ENCODE measurements at regions not wholly inside any gene's neighbourhood (a gene's known extent, or its start where the extent isn't known, plus 50 kb on each side); places are given as distances from the start of the nearest gene placed in this dataset.
"Not testable (repeated sequence)": the region's sequence is repeated elsewhere in the genome, so short reads cannot be mapped to it uniquely, and the experiment has no call there.

DNA sequence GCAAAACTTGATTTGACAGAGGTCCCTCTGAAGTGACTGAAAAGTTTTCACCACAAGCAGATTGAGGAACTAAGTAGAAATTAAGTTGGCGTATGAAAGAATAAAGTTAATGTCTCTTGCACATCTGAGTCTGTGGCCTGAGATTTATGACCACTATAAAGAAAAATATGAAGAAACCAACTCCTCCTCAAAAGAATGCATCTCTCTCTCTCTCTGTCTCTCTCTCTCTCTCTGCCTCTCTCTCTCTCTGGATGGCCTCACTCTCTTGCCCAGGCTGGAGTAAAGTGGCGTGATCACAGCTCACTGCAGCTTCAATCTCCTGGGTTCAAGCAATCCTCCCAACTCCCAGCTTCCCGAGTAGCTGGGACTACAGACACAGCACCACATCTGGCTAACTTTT lies 55.2 kb downstream of the RPL22L1 start:
- no peaks in the 10 kb centered on the region for H3K9me3 Mint-ChIP-seq
- H3K4me3 Mint-ChIP-seq, result no peak overlapping the region
- H3K36me3 Mint-ChIP-seq, result no peaks in the 10 kb centered on the region
- no peak overlapping the region for H3K27ac Mint-ChIP-seq
- ATAC-seq, result peak; percentile 8
- H3K4me1 Mint-ChIP-seq, result no peaks in the 10 kb centered on the region
- peaks cover 9% of the 10 kb centered on the region for H3K27me3 Mint-ChIP-seq

DNA sequence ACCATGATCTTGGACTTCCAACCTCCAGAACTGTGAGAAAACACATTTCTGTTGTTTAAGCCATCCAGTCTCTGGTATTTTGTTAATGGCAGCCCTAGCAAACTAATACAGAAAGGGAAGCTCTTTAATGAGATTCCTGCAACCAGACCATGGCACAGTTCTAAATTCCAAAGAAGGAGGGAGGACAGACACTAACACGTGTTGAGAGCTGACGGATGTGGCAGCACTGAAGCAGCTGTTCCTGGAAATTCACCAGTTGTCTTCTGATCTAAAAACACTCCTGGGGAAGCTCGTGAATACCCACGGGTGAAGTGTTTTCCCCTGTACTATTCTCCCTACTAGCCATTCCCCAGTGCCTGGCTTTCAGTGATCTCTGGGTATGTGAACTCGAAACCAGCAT lies 56.7 kb downstream of the RPL22L1 start:
- H3K27me3 Mint-ChIP-seq, result no peaks in the 10 kb centered on the region
- no peaks in the 10 kb centered on the region for H3K9me3 Mint-ChIP-seq

DNA sequence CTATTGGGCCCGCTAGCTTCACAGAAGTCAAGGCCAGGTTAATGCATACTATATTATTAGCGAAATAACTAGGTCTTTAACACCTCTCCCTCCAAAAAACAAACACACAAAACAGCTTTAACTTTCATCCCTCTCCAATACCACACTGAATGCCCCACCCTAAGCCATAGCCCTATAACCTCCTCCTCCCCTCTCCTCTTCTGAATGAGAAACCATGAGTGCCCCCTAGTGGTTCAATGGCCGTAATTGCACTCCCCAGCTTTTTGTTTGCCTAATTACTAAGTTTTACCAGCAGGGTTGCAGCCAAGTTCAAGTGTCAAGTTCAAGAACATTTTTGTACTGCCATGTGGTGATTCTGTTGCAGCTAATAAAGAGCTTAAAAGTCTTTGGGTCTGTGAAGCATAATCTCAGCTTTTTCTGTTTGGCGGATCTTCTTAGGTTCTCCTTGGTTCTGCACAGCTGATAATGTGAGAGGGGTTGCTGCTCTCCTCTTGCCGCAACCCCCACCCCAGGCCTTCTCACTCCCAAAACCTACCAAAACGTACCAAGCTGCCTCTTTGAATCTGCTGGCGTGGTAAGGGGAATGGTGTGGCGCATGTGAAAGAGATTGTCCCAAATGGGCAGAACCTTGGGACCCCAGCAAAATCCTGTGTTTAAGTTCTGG lies 57.9 kb downstream of the RPL22L1 start:
- peak; percentile 76 for ATAC-seq
- Mint-ChIP-seq H3K27ac (no peak overlapping the region), H3K4me3 (no peak overlapping the region), H3K27me3 (no peaks in the 10 kb centered on the region), H3K4me1 (no peaks in the 10 kb centered on the region), H3K36me3 (no peaks in the 10 kb centered on the region), H3K9me3 (no peaks in the 10 kb centered on the region)

More for the DNA sequence above, 56.7 kb downstream of the RPL22L1 start:
- no peak for ATAC-seq
- H3K36me3 Mint-ChIP-seq, result no peaks in the 10 kb centered on the region
- H3K4me1 Mint-ChIP-seq, result no peaks in the 10 kb centered on the region
- H3K4me3 Mint-ChIP-seq, result no peak overlapping the region
- H3K27ac Mint-ChIP-seq, result no peak overlapping the region

DNA sequence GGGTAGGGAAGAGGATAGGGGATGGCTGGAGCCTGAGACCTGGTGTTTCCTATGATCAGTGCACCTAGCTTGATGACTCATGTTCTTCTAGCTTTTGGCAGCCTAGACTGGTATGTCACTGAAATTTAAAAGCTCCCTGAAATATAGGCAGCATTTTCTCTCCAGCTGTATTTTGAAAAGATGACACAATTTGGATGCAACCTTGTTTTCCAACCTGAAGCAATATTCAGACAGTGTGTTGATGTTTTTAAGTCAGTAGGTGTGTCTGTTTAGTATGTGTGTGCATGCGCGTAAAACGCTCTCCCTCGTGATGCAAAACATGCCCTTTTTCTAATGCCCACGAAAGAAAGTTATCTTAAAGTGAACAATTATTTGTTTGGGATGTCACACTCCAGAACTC lies 58.5 kb downstream of the RPL22L1 start:
- Mint-ChIP-seq H3K4me1 (no peaks in the 10 kb centered on the region), H3K36me3 (no peaks in the 10 kb centered on the region), H3K27ac (no peak overlapping the region), H3K4me3 (no peak overlapping the region), H3K9me3 (no peaks in the 10 kb centered on the region), H3K27me3 (no peaks in the 10 kb centered on the region)
- no peak for ATAC-seq

DNA sequence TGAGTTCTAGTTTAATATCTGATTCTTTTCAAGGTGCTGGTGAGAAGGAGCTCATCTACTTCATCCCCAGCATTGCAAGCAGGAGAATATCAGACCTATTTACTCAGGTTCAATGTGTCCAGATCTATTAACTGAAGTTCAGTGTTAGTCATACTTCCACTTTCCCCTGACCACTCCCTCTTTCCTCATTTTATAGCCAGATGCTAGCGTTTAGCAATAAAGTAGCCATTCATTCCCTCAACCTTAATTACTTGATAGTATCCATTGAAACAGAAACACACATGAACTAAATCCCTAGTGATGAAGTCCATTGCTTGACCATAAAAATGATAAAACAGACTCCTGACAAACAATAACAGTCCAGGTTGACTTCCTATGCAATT lies 60.0 kb downstream of the RPL22L1 start:
- peaks cover 5% of the 10 kb centered on the region for H3K27me3 Mint-ChIP-seq
- peaks cover 4% of the 10 kb centered on the region for H3K9me3 Mint-ChIP-seq
- H3K4me3 Mint-ChIP-seq, result no peak overlapping the region
- no peak for ATAC-seq
- H3K27ac Mint-ChIP-seq, result no peak overlapping the region
- no peaks in the 10 kb centered on the region for H3K36me3 Mint-ChIP-seq
- no peaks in the 10 kb centered on the region for H3K4me1 Mint-ChIP-seq

DNA sequence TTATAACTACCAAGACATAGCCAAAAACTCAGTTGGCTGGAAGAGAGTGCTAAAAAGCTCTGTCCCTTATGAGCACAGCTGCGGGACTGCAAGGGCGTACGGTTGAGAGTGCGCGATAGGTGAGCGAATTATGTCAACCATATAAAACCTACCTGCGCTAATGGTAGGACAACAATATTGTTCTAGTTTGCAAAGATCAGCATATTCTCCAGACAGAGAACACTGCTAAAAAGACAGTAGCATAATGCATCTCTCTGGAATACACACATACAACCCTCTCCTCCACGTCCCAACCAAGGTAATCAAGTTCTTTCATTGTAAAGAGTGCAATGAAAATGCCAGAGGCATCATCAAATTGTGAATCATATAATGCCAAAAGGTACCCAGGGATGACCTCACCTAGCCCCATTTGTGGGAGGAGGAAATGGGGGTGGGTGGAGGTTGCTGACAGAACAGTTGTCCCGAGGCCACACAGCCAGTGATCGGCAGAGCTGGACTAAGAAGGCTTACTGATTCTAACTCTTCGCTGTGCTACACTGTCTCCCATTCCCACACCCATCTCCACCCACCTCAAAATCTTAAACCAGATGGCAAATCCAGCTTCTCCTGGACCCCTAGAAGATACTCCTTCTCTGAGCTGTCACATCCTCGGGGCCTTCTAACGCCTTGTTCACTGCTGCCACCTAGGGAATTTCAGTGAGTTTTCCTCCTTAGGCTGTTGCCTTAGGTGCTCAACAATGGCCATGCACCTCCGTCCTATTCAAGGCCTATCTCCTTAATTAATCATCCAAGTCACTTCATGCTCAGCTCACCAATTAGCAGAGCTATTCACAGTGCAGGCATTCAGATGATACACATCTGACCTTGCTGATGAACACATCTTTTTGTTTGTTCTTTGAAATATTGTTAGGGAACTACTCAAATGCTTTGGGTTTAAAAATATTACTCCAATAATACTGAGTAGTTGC lies 60.7 kb downstream of the RPL22L1 start:
- H3K27ac Mint-ChIP-seq, result no peak overlapping the region
- peaks cover 11% of the 10 kb centered on the region for H3K27me3 Mint-ChIP-seq
- H3K4me1 Mint-ChIP-seq, result no peaks in the 10 kb centered on the region
- no peak overlapping the region for H3K4me3 Mint-ChIP-seq
- ATAC-seq, result peak; percentile 41
- H3K9me3 Mint-ChIP-seq, result peaks cover 4% of the 10 kb centered on the region
- H3K36me3 Mint-ChIP-seq, result no peaks in the 10 kb centered on the region

DNA sequence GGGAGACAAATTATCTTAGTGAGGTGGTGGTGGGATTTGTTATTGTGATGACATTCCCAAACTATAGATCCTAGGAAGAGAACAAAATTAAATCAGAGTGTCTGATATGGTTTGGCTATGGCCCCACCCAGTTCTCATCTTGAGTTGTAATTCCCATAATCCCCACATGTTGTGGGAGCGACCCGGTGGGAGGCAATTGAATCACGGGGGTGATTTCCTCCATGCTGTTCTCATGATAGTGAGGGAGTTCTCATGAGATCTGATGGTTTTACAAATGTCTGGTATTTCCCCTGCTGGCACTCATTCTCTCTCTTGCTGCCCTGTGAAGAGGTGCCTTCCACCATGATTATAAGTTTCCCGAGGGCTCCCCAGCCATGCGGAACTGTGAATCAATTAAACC lies 62.0 kb downstream of the RPL22L1 start:
- Mint-ChIP-seq H3K9me3 (peaks cover 4% of the 10 kb centered on the region), H3K27me3 (peaks cover 24% of the 10 kb centered on the region), H3K4me1 (no peaks in the 10 kb centered on the region), H3K27ac (no peak overlapping the region), H3K36me3 (no peaks in the 10 kb centered on the region), H3K4me3 (no peak overlapping the region)
- ATAC-seq, result no peak

DNA sequence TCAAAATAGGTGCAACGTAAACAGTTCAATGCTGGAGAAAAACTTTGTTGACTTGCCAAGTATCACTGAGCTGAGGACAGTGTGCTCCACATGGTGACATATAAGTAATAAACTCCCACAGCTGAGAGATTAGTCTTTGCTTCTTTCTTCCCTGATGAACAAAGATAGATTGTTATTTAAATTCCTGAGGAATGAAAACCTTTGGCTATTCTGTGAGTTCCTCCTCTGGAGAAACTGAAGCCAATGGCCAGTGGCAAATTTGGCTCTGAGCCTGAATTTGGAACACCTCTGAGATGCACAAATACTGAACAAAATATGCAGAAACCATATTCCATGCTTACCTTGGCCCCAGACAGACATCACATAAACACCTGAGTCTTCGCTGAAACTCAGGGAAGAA lies 63.3 kb downstream of the RPL22L1 start:
- Mint-ChIP-seq H3K4me3 (no peak overlapping the region), H3K9me3 (peaks cover 4% of the 10 kb centered on the region), H3K36me3 (no peaks in the 10 kb centered on the region), H3K27ac (no peak overlapping the region), H3K4me1 (no peaks in the 10 kb centered on the region), H3K27me3 (peaks cover 35% of the 10 kb centered on the region)
- no peak for ATAC-seq

DNA sequence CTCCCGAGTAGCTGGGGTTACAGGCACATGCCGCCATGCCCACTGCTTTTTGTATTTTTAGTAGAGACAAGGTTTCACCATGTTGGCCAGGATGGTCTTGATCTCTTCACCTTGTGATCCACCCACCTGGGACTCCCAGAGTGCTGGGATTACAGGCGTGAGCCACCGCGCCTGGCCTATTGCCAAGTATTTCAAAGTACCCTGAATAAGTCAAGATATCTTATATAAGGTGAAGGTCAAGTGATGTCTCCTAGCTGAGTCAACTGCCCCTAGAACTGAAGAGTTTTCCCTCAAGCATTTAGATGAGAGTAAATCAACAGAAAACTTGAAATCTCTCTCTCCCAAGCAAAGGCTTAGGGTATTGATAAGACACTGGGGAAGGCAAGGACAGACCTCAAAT lies 63.9 kb downstream of the RPL22L1 start:
- Mint-ChIP-seq H3K4me3 (no peak overlapping the region), H3K36me3 (no peaks in the 10 kb centered on the region), H3K27ac (no peak overlapping the region), H3K4me1 (no peaks in the 10 kb centered on the region), H3K27me3 (peaks cover 41% of the 10 kb centered on the region), H3K9me3 (peaks cover 4% of the 10 kb centered on the region)
- ATAC-seq, result no peak

DNA sequence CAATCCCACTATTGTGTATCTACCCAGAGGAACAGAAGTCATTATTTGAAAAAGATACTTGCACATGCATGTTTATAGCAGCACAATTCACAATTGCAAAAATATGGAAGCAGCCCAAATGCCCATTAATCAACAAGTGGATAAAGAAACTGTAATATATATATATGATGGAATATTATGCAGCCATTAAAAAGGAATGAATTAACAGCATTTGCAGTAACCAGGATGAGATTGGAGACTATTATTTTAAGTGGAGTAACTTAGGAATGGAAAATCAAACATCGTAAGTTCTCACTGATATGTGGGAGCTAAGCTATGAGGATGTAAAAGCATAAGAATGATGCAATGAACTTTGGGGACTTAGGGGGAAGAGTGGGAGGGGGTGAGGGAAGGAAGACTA lies 64.7 kb downstream of the RPL22L1 start:
- H3K4me3 Mint-ChIP-seq, ATAC-seq, H3K36me3 Mint-ChIP-seq, H3K4me1 Mint-ChIP-seq, H3K27ac Mint-ChIP-seq, H3K9me3 Mint-ChIP-seq: not testable (repeated sequence)
- H3K27me3 Mint-ChIP-seq, result peaks cover 41% of the 10 kb centered on the region

DNA sequence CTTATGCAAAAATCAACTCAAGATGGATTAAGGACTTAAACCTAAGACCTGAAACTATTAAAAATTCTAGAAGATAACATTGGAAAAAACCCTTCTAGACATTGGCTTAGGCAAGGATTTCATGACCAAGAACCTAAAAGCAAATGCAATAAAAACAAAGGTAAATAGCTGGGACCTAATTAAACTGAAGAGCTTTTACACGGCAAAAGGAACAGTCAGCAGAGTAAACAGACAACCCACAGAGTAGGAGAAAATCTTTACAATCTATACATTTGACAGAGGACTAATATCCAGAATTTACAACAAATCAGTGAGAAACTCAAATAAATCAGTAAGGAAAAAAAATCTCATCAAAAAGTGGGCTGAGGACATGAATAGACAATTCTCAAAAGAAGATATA lies 65.4 kb downstream of the RPL22L1 start:
- H3K36me3 Mint-ChIP-seq, H3K4me1 Mint-ChIP-seq, H3K9me3 Mint-ChIP-seq, H3K4me3 Mint-ChIP-seq, ATAC-seq, H3K27ac Mint-ChIP-seq: not testable (repeated sequence)
- H3K27me3 Mint-ChIP-seq, result peaks cover 41% of the 10 kb centered on the region

DNA sequence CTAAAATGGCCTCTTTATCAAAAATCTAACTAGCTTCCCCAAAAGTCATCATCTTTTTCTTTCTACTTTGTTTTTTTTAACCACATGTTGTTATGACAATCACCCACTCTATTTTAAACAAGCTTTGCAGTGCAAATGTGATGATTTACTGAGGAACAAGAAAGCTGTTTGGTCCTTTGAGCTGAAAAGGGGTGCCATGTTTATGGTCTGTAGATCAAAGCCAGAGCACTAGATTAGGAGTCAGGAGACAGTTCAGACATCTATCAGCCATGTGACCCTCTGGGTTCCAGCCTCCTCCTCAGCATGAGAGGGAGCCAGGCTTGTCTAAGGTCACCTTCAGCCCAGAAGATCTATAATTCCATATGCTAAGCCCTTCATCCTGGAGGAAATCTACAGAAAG lies 65.9 kb downstream of the RPL22L1 start:
- H3K36me3 Mint-ChIP-seq, result no peaks in the 10 kb centered on the region
- no peak overlapping the region for H3K4me3 Mint-ChIP-seq
- no peak for ATAC-seq
- H3K27me3 Mint-ChIP-seq, result peaks cover 41% of the 10 kb centered on the region
- no peak overlapping the region for H3K27ac Mint-ChIP-seq
- H3K4me1 Mint-ChIP-seq, result no peaks in the 10 kb centered on the region
- H3K9me3 Mint-ChIP-seq, result peaks cover 4% of the 10 kb centered on the region

DNA sequence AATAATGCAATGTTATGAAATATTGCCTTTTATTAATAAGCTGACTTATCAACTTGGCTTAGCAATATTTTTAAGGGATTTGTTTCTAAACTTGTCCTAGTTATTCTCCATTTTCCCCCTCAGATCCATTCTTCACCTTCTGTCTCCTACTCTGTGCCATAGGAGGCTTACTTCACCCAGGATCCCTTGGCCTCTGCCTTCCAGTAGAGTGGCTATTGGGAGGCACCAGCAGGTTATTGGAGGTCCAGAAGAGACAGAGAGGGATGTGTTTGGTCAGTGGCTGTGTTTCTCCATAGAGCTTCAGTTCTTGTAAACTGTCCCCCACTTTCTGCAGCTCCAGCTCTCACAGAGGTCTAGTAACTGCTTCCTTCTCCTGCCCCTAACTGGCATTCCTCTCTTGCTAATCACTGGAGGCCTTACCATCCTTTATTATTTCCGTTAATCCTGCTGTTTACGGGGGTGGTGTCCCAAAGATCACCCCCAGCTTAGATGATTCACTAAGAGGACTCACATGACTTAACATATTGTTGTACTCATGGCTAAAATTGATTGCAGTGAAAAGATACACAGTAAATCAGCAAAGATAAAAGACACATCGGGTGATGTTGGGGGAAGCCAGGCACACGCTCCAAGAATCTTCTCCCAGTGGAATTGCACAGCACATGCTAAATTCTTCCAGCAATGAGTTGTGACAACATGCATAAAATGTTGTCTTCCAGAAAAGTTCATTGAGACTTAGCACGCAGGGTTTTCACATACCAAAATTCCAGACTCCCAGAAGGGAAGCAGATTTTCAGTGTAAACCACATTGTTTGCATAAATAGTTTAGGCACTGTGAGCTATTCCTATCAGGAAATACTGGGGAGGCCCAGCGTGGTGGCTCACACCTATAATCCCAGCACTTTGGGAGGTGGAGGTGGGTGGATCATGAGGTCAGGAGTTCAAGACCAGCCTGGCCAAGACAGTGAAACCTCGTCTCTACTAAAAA lies 67.5 kb downstream of the RPL22L1 start:
- Mint-ChIP-seq H3K27me3 (peaks cover 51% of the 10 kb centered on the region), H3K36me3 (no peaks in the 10 kb centered on the region), H3K4me3 (no peak overlapping the region), H3K9me3 (peaks cover 7% of the 10 kb centered on the region), H3K27ac (no peak overlapping the region), H3K4me1 (no peaks in the 10 kb centered on the region)
- ATAC-seq, result no peak

DNA sequence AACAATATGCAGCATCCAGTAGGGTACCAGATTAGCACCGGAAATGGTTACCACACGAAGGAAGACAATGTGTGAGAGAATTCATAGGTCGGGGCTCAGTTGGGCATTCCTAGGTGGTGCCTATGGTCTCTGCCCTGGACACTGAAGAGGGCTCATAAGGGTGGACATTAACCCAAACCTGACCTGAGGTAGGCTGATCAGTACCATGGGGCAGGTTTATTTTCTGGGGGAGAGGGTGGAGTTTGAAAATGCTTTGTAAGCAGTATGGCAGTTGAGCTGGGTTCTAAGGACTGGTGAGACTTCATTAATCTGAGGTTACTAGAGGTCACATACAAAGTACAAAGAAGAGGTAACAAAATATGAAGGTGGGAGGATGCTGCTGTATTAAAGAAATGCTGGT lies 68.4 kb downstream of the RPL22L1 start:
- Mint-ChIP-seq H3K4me3 (no peak overlapping the region), H3K36me3 (no peaks in the 10 kb centered on the region), H3K27me3 (peaks cover 51% of the 10 kb centered on the region), H3K4me1 (no peaks in the 10 kb centered on the region), H3K9me3 (peaks cover 9% of the 10 kb centered on the region), H3K27ac (no peak overlapping the region)
- ATAC-seq, result peak; percentile 43

DNA sequence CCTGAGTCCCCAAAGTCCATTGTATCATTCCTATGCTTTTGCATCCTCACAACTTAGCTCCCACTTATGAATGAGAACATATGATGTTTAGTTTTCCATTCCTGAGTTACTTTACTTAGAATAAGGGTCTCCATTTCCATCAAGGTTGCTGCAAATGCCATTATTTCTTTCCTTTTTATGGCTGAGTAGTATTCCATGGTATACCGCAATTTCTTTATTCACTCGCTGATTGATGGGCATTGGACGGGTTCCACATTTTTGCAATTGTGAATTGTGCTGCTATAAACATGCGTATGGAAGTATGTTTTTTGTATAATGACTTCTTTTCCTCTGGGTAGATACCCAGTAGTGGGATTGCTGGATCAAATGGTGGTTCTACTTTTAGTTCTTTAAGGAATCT lies 69.7 kb downstream of the RPL22L1 start:
- H3K4me3 Mint-ChIP-seq, H3K4me1 Mint-ChIP-seq, ATAC-seq, H3K36me3 Mint-ChIP-seq, H3K27ac Mint-ChIP-seq, H3K9me3 Mint-ChIP-seq: not testable (repeated sequence)
- peaks cover 49% of the 10 kb centered on the region for H3K27me3 Mint-ChIP-seq

Data from stimulated activated memory B cell treated with anti-CD40 and anti-IgM and Interleukin-4, amounts not matched to agents 10 μg/mL and 1 μg/mL and 100 μg/mL, for 72 hours (primary cell).